DND-41 (cell line): ENCODE measurements at regions not wholly inside any gene's neighbourhood (a gene's known extent, or its start where the extent isn't known, plus 50 kb on each side); places are given as distances from the start of the nearest gene placed in this dataset.

Experiments used
- ATAC-seq: fragments of 200-7000 bp; cut with Tn5 transposase; 3 replicates; pipeline ENCODE4 v1.9.1; 2021; ENCODE audit warnings: low read depth; ENCODE audit not compliant: insufficient read depth
- DNase-seq: peaks from one replicate; pipeline ENCODE4 v3.0.0-alpha.2; 2020
- H2AFZ ChIP-seq: 2 replicates; pipeline ENCODE4 v1.6.0; 2012; ENCODE audit warnings: low read depth, low read length
- H3K27ac ChIP-seq: 2 replicates; pipeline ENCODE4 v1.5.1; 2012; ENCODE audit warnings: low read length, inconsistent platforms
- H3K27me3 ChIP-seq: fragments of 200-600 bp; sonication (generic); 2 replicates; pipeline ENCODE4 v1.6.0; 2012; ENCODE audit warnings: low read length, mild to moderate bottlenecking, inconsistent platforms; ENCODE audit not compliant: insufficient read depth, poor library complexity
- H3K36me3 ChIP-seq: 2 replicates; pipeline ENCODE4 v1.5.1; 2012; ENCODE audit warnings: low read length, inconsistent platforms; ENCODE audit not compliant: insufficient read depth
- H3K4me1 ChIP-seq: 2 replicates; pipeline ENCODE4 v1.5.1; 2012; ENCODE audit warnings: mild to moderate bottlenecking, low read length; ENCODE audit not compliant: insufficient read depth
- H3K4me2 ChIP-seq: 2 replicates; pipeline ENCODE4 v1.6.0; 2012; ENCODE audit warnings: mild to moderate bottlenecking, moderate library complexity, low read length, inconsistent platforms; ENCODE audit not compliant: insufficient read depth
- H3K4me3 ChIP-seq, 2 experiments: fragments of 200-600 bp in 1 of 2; shearing (Covaris generic) in 1 of 2; 2 replicates each; pipeline ENCODE4 v1.5.1; 2012 to 2016; ENCODE audit warnings: inconsistent platforms in 2 of 2, low read length in 2 of 2, mild to moderate bottlenecking in 2 of 2, low read depth in 1 of 2, moderate library complexity in 1 of 2
- H3K79me2 ChIP-seq: 2 replicates; pipeline ENCODE4 v1.6.0; 2012; ENCODE audit warnings: low read length, inconsistent platforms; ENCODE audit not compliant: insufficient read depth
- H3K9ac ChIP-seq: 2 replicates; pipeline ENCODE4 v1.6.0; 2012; ENCODE audit warnings: low read depth, mild to moderate bottlenecking, inconsistent platforms, low read length, moderate library complexity
- H3K9me3 ChIP-seq: 2 replicates; pipeline ENCODE4 v1.5.1; 2012; ENCODE audit warnings: low read length, moderate library complexity, mild to moderate bottlenecking, inconsistent platforms; ENCODE audit not compliant: insufficient read depth, severe bottlenecking
- H4K20me1 ChIP-seq: 2 replicates; pipeline ENCODE4 v1.6.0; 2012; ENCODE audit warnings: low read length; ENCODE audit not compliant: insufficient read depth
- EZH2 ChIP-seq: IDR thresholded peaks from 3 replicates; pipeline ENCODE4 v1.6.1; 2012; ENCODE audit warnings: borderline replicate concordance, low read depth, mild to moderate bottlenecking, moderate library complexity, low read length, inconsistent platforms; ENCODE audit not compliant: severe bottlenecking
- TF ChIP-seq, protein P1 (sequence below): IDR thresholded peaks from 2 replicates; pipeline ENCODE4 v1.5.1; 2012; ENCODE audit warnings: borderline replicate concordance, low read length, moderate library complexity, mild to moderate bottlenecking; ENCODE audit not compliant: poor library complexity, severe bottlenecking; ENCODE audit errors: extremely low read depth

- TF ChIP-seq EZH2: no peak
- TF ChIP-seq, protein P1, sequence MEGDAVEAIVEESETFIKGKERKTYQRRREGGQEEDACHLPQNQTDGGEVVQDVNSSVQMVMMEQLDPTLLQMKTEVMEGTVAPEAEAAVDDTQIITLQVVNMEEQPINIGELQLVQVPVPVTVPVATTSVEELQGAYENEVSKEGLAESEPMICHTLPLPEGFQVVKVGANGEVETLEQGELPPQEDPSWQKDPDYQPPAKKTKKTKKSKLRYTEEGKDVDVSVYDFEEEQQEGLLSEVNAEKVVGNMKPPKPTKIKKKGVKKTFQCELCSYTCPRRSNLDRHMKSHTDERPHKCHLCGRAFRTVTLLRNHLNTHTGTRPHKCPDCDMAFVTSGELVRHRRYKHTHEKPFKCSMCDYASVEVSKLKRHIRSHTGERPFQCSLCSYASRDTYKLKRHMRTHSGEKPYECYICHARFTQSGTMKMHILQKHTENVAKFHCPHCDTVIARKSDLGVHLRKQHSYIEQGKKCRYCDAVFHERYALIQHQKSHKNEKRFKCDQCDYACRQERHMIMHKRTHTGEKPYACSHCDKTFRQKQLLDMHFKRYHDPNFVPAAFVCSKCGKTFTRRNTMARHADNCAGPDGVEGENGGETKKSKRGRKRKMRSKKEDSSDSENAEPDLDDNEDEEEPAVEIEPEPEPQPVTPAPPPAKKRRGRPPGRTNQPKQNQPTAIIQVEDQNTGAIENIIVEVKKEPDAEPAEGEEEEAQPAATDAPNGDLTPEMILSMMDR: no peak
- no peak overlapping the region for H3K4me3 ChIP-seq
Measured at GRCh38 chr11:134675983-134676382, 263.9 kb upstream of the B3GAT1 start.

DNA sequence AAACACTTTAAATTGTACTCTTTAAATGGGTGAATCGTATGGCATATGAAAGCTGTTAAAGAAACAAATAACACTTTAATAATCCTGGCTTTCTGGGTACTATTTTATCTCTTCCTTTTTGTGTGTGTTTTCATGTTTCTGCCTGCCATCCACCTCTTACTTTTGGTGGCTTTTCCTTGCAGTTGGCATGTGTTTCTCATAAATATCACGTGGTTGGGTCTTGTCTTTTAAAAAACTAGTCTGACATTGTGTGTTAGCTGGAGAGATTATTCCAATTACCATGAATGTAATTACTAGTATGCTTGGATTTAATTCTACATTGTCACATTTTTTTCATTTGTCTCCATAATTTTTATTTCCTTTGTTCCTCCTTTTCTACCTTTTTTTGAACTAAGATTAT is 262.9 kb upstream of the B3GAT1 start:
- no peaks in the 10 kb centered on the region for H3K79me2 ChIP-seq
- H3K27ac ChIP-seq: no peak overlapping the region
- ATAC-seq (no peak), DNase-seq (no peak)
- H3K27me3 ChIP-seq: no peaks in the 10 kb centered on the region
- no peaks in the 10 kb centered on the region for H3K9me3 ChIP-seq
- no peaks in the 10 kb centered on the region for H4K20me1 ChIP-seq
- H3K9ac ChIP-seq: no peak overlapping the region
- H2AFZ ChIP-seq: no peak overlapping the region
- H3K4me2 ChIP-seq: no peak overlapping the region
- no peaks in the 10 kb centered on the region for H3K36me3 ChIP-seq
- peaks cover 12% of the 10 kb centered on the region for H3K4me1 ChIP-seq
- TF ChIP-seq, protein P1: no peak
- TF ChIP-seq EZH2: no peak
- no peak overlapping the region for H3K4me3 ChIP-seq

More at GRCh38 chr11:134675983-134676382, 263.9 kb upstream of the B3GAT1 start:
- Histone ChIP-seq H3K9me3 (no peaks in the 10 kb centered on the region), H3K27me3 (no peaks in the 10 kb centered on the region), H3K4me2 (no peak overlapping the region), H2AFZ (no peak overlapping the region), H3K79me2 (no peaks in the 10 kb centered on the region), H3K36me3 (no peaks in the 10 kb centered on the region), H3K4me1 (peaks cover 12% of the 10 kb centered on the region), H4K20me1 (no peaks in the 10 kb centered on the region), H3K27ac (peak overlapping the region; percentile 7; the same call in 1 of the 2 replicates), H3K9ac (no peak overlapping the region)
- no peak for DNase-seq
- ATAC-seq: no peak

- ATAC-seq (no peak), DNase-seq (no peak)
- H3K79me2 ChIP-seq: no peaks in the 10 kb centered on the region
- no peaks in the 10 kb centered on the region for H3K27me3 ChIP-seq
- H3K4me1 ChIP-seq: peaks cover 24% of the 10 kb centered on the region
- H3K36me3 ChIP-seq: no peaks in the 10 kb centered on the region
- H2AFZ ChIP-seq: no peak overlapping the region
- no peak for TF ChIP-seq EZH2
- TF ChIP-seq, protein P1: no peak
- H3K27ac ChIP-seq: no peak overlapping the region
- no peak overlapping the region for H3K4me2 ChIP-seq
- no peaks in the 10 kb centered on the region for H4K20me1 ChIP-seq
- H3K9me3 ChIP-seq: no peaks in the 10 kb centered on the region
- H3K4me3 ChIP-seq: no peak overlapping the region
- no peak overlapping the region for H3K9ac ChIP-seq
Measured at GRCh38 chr11:134670961-134671370, 258.9 kb upstream of the B3GAT1 start.

DNA sequence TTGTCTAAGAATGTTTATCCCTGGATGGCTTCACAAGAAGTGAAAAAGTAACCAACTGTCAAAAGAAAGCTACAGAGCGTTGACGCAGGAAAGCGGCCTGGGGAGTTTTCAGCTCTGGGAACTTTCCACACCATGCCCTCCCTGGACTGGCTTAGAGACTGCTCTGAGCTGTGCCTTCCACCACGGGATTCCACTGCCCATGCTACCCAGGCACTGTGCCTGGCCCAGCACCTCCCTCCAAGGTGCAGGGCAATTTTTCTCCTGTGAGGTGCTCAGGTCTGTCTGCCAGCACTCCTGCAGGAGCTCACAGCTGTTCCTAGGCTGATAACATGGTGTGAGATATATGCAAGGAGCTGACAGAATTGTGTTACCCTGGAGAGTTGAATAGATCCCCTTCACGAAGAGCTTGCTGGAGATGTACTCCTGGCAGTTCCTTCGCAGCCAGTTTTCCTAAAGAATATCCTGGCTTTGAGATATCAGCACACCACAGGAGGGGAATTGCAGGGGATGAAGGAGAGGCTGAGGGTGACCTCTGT is 258.3 kb upstream of the B3GAT1 start:
- Histone ChIP-seq H3K4me1 (peaks cover 29% of the 10 kb centered on the region), H4K20me1 (no peaks in the 10 kb centered on the region), H2AFZ (no peak overlapping the region), H3K79me2 (no peaks in the 10 kb centered on the region), H3K4me2 (no peak overlapping the region), H3K36me3 (no peaks in the 10 kb centered on the region), H3K27me3 (no peaks in the 10 kb centered on the region), H3K9me3 (no peaks in the 10 kb centered on the region), H3K27ac (no peak overlapping the region), H3K9ac (no peak overlapping the region), H3K4me3 (no peak overlapping the region)
- ATAC-seq (no peak), DNase-seq (no peak)
- TF ChIP-seq, protein P1: no peak
- no peak for TF ChIP-seq EZH2
